A549 (cell line): ENCODE measurements at regions not wholly inside any gene's neighbourhood (a gene's known extent, or its start where the extent isn't known, plus 50 kb on each side); places are given as distances from the start of the nearest gene placed in this dataset.

Experiments
- EHMT2 ChIP-seq: fragments of 200-600 bp; sonication (generic); IDR thresholded peaks from 2 replicates; pipeline ENCODE4 v1.6.1; 2016; ENCODE audit warnings: antibody characterized with exemption, low read depth, mild to moderate bottlenecking, moderate library complexity
- MAFK ChIP-seq: fragments of 450-650 bp; IDR thresholded peaks from 2 replicates; pipeline ENCODE4 v1.6.1; 2014; ENCODE audit not compliant: partially characterized antibody
- POLR2AphosphoS2 ChIP-seq: conservative IDR thresholded peaks from 2 replicates; pipeline ENCODE4 v1.6.1; 2012; ENCODE audit warnings: low read length, improper control_type of control experiment, inconsistent platforms
- RFX5 ChIP-seq: fragments of 450-650 bp; IDR thresholded peaks from 2 replicates; pipeline ENCODE4 v1.7.1; 2014; ENCODE audit warnings: antibody characterized with exemption, mild to moderate bottlenecking, moderate library complexity
- SMC3 ChIP-seq: fragments of >200 bp; sonication (Bioruptor Twin); formaldehyde crosslinking; IDR thresholded peaks from 3 replicates; pipeline ENCODE4 v1.6.1; 2018; ENCODE audit warnings: inconsistent platforms
- ZFP36 ChIP-seq: fragments of 450-650 bp; IDR thresholded peaks from 2 replicates; pipeline ENCODE4 v1.6.1; 2014; ENCODE audit warnings: borderline replicate concordance; ENCODE audit not compliant: partially characterized antibody
- ZNF302 ChIP-seq: fragments of 250-450 bp; sonication (Bioruptor Pico); IDR thresholded peaks from 2 replicates; pipeline ENCODE4 v1.9.0; 2021; ENCODE audit warnings: inconsistent platforms, mild to moderate bottlenecking, moderate library complexity
- TF ChIP-seq, protein P1 (sequence below): fragments of >200 bp; sonication (Bioruptor Twin); formaldehyde crosslinking; IDR thresholded peaks from 3 replicates; pipeline ENCODE4 v1.5.1; 2016

DNA sequence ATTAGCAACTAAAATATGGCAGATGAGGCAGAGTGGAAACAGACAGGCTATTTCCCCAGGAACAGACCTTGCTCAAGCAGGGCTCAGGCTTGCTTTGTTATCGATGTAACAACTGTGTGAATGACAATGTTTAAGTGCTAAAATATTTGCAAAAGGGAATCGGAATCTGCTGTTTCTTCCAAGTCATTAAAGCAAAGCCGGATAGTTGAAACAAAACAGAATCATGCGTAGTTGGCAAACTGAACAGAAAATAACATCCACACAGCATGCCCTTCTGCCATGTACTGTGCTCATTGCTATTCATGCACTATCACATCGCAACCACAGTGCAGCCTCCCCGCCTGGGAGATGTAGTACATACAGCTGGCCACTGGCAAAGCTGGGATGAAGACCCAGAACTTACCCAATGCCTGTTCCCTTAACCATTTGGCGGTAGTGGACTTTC is 799.1 kb downstream of the DIAPH3 start:
- TF ChIP-seq EHMT2 (no peak), ZFP36 (no peak), POLR2AphosphoS2 (no peak), RFX5 (no peak), SMC3 (no peak), ZNF302 (no peak), MAFK (no peak)
- TF ChIP-seq, protein P1, sequence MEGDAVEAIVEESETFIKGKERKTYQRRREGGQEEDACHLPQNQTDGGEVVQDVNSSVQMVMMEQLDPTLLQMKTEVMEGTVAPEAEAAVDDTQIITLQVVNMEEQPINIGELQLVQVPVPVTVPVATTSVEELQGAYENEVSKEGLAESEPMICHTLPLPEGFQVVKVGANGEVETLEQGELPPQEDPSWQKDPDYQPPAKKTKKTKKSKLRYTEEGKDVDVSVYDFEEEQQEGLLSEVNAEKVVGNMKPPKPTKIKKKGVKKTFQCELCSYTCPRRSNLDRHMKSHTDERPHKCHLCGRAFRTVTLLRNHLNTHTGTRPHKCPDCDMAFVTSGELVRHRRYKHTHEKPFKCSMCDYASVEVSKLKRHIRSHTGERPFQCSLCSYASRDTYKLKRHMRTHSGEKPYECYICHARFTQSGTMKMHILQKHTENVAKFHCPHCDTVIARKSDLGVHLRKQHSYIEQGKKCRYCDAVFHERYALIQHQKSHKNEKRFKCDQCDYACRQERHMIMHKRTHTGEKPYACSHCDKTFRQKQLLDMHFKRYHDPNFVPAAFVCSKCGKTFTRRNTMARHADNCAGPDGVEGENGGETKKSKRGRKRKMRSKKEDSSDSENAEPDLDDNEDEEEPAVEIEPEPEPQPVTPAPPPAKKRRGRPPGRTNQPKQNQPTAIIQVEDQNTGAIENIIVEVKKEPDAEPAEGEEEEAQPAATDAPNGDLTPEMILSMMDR: no peak
